CD4-positive, alpha-beta T cell treated with Interferon gamma for 1 hour (primary cell): ENCODE measurements at regions not wholly inside any gene's neighbourhood (a gene's known extent, or its start where the extent isn't known, plus 50 kb on each side); places are given as distances from the start of the nearest gene placed in this dataset.
"Not testable (repeated sequence)": the region's sequence is repeated elsewhere in the genome, so short reads cannot be mapped to it uniquely, and the experiment has no call there.

Source experiments
- DNase-seq: peaks from one replicate; pipeline ENCODE4 v3.0.0-alpha.2; 2020

GRCh38 chr22:47420211-47420610 is 657.8 kb downstream of the TBC1D22A start:
- no peak for DNase-seq

DNA sequence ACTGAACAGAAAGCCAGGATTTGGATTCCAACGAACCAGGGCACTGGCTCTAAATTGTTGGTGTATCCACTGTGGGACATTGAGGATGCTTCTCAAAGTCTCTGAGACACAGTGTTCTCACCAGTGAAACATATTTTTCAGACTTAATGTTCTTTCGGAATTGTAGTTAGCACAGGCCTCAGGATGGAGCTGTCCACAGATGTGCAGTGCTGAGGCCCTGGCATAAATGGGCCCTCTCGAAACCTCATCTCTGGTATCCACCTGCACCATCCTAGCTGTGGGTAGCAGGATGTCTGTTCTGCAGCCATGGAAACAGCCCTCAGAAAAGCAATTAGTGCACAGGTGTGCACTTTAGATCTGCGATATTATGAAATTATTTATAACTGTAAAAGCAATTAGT is 656.8 kb downstream of the TBC1D22A start:
- DNase-seq: no peak

- DNase-seq: no peak
Observed at GRCh38 chr22:47417699-47418098, 655.2 kb downstream of the TBC1D22A start.

DNA sequence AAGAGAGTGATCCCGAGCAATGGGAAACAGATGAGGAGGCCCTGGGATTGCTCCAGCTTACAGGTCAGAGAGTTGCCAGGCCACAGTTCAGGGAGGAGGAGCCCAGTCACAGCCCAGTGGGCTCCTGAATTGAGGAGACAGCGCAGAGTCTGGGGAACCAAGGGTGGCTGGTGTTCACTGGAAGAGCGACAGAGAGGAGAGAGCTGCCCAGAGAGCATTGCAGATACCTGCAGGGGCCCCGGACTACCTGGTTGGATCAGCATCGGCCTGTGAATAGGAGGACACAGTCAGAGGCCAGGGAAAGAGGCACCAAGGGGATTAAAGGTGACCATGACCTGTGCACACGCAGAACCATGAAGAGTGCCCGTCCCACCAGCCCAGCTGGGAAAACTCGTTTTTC is 648.6 kb downstream of the TBC1D22A start:
- DNase-seq: no peak

DNA sequence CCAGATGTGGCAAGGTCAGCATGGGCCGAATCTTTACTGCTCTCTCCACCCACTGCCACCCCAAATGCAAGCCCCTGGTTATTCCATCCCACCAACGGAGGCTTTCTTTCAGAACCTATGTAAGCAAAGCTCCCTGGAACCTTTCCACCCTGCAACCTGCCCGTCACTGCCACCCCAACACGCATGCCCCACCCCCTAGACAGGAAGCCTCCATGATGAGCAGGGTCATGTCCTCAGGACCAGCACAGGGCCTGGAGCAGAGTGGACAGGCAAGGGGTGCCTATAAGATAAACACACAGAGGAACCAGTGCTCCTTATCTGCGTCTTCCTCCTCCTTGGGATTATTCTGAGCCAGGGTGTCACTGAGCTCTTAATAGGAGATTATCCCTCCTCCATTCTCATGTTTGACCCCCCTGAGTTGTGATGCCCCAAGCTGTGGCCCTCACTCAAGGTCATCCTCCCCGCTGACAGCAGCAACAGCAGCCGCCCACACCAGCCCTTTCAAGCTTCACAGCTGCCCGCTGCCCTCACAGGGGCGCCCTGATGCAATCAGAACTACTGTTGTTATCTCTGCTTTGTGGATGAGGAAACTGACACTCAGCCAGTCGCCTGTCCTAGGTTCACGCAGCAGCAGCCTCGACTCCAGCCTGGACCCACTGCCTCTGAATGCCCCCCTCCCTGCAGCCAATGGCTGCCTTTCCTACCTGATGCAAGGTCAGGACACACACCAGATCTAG is 647.3 kb downstream of the TBC1D22A start:
- DNase-seq: no peak

DNA sequence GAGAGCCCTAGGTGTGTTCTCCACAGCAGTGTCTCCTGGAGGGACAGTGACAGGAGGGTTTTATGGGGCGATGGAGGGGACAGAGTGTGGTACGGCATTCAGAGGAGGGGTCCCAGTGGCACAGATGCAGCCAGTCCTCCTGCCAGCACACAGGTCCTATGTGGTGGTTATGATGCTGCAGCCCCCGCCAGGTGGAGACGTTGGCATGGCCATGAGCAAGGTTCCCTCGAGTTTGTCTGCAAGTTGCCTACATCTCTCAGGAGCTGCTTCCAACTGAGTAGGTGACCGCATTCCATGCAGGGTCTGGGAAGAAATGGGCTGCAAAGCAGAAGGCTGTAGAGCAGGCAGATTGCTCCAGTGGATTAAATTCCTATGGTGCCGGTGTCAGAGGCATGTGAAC is 646.0 kb downstream of the TBC1D22A start:
- no peak for DNase-seq

DNA sequence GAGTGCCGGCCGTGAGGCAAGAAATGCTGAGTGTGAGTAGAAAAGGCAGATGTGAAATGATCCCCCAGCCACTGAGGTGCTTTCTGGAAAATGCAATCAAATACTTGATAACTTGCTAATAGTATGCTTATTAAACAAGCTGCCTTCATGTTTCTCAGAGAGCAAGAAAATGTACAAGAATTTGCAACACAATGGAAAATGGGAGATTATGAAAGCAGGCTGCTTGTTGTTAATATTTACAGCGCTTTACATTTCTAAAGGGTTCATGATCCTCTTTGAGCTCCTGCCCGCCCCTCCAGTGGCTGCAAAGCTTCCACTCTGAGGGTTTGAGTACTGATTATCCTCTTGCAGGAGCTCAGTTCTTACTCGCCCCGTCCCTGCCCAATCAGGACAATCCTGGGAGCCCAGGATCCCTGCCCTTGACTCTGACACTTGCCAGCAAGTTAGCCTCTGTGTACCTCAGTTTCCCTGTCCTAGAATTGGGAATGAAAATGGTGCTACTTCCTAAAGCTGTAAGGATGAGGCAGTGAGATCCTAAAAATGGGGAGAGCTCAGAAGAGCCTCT is 645.1 kb downstream of the TBC1D22A start:
- no peak for DNase-seq

DNA sequence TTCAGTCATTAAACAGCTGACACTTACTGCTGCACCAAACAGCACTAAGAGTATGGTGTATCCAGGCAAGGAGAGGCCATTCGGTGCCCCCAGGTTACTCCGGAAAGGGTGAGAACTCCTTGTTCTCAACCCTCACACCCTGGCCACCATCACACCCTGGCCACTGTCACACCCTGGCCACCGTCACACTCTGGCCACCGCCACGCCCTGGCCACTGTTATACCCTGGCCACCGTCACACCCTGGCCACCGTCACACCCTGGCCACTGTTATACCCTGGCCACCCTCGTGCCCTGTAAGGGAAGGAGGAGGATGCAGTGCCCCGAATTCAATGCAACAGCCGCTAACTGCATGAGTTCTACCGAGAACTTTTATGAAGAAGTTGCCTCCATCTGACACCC is 644.4 kb downstream of the TBC1D22A start:
- no peak for DNase-seq

DNA sequence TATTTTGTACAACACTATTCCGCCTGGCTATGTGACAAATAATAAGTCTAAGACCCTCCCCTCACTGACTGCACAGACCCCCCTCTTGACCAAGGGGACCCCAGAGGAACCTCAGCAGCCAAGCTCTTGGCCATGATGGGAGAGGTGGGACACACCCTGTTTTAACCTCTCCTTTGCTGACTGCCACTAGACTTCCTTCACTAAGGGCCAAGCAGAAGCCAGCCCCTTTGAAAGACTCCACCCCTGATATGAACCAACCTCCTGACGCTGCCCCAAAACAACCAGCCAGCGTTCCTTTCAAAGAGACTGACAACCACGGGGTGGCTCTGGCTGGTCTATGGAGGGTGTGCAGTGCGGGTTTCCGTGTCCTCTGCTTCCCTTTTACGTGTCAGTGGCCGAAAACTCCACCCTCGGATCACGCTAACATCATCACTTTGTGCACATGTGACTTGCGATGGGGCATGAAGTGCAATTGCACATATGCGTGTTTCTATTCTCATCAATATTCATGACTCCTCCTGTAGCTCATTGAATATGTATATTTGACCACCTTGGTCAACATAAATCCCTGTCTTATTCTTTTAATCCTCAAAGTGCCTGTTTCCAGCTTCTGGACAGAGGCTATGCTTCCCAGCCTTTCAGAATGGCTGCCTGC is 643.9 kb downstream of the TBC1D22A start:
- no peak for DNase-seq

GRCh38 chr22:47405222-47405621 is 642.8 kb downstream of the TBC1D22A start:
- not testable (repeated sequence) for DNase-seq

DNA sequence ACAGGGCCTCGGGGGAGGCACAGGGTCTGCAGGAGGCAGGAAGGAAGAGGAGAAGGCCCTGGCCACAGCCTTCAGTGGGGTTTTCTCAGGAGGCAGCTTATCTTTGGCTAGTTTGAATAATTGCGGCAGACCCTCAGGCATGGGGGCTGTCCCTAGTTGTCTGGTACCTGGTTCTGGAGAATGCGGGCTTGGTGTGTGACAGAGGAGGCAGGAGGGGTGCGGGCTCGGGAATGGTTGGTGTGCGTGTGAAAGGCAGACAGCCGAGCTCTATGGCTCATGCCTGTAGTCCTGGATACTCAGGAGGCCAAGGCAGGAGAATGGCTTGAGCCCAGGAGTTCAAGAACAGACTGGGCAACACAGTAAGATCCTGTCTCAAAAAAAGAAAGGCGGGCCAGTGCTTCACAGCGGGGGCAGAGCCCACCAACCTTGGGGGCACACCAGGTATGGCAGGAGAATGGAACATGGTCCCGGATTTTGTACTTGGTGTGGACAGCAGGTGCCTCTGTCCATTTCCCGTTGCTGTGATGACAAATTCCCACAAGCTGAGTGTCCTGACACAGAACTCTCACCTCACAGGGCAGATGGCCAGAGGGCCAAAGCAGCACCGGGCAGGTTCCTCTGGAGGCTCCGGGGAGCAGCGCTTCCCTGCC is 640.6 kb downstream of the TBC1D22A start:
- DNase-seq: no peak

GRCh38 chr22:47401976-47402770 is 639.7 kb downstream of the TBC1D22A start:
- DNase-seq: no peak

GRCh38 chr22:47401592-47401898 is 639.1 kb downstream of the TBC1D22A start:
- no peak for DNase-seq

GRCh38 chr22:47400701-47401591 is 638.5 kb downstream of the TBC1D22A start:
- no peak for DNase-seq

DNA sequence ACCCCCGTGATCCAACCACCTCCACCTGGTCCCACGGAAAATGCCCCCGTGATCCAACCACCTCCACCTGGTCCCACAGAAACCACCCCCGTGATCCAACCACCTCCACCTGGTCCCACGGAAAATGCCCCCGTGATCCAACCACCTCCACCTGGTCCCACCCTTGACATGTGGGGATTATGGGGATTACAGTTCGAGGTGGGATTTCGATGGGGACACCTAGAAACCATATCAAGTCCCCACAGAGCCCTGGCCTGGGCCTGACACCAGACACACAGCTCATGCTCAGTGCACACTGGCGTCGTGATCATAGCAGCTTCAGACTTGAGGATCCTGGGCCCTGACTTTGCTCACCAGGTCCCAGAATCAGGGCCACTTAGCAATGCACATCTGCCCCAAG is 637.7 kb downstream of the TBC1D22A start:
- not testable (repeated sequence) for DNase-seq

DNA sequence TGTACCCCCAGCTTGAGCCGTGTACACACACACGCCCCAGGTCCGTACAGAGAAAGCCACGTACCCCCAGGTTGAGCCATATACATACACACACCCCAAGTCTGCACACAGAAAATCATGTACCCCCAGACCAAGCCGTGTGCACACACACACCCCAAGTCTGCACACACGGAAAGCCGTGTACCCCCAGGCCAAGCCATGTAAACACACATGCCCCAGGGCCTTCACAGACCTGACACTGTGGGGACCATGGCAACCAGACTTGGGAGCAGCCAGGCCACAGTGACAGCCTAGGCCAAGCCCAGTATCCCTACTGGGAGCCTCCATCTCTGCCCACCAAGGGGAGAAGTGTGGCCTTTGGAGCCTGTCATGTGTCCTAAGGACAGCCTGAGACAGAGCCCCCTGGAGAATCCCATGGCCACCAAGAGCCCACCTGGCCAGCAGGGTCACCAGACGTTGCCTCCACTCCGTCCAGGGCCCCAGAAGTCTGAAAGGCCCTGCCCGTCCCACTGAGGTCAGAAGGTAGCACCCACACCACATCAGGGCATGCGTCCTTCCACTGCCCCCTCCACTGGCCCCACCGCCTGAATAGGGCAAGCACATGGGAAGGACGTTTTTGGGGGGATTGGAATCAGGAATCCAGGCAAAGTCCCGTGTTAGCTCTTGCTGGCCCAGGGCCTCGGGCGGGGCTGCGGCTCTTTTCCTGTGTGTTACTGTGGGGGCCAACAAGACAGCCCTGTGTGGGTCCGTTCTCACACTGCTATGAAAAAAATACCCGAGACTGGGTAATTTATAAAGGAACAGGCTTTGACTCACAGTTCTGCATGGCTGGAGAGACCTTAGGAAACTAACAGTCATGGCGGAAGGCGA is 636.7 kb downstream of the TBC1D22A start:
- no peak for DNase-seq

- DNase-seq: no peak
Observed at GRCh38 chr22:47398491-47398890, 636.0 kb downstream of the TBC1D22A start.

DNA sequence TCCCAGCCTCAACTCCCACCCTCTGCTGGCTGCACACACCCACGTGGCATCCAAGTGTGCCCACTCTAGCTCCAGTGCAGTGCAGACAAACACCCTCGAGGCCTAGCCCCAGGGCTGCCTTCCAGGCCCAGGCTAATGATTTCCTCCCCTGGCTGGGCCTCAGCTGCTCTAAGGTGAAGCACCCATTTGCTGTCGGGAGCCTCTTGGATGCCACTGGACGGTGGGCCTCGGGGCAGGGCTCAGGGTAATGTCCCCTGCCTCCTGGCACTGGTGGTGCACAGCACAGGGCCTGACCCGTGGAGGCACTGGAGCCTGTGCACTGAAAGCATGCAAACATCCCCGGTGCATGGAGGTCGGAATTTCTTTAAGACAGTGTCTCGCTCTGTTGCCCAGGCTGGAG is 635.2 kb downstream of the TBC1D22A start:
- no peak for DNase-seq

DNA sequence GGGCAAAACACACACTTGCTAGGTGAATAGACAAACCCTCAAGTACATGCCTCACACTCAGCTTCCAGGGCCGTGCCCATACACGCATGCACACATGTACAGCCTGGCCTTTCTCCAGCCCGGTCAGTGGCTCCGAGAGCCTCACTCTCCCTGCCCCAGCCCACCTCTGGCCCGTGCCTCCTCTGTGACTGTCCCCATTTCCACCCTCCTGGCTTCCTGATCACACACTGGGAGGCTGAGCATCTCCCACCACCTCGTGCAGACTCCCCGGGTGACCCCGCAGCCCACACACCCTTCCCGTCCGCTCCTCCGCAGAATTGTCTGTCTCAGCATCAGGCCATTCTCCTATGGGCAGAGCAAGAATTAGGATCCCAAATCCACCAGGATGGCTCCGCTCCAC is 634.1 kb downstream of the TBC1D22A start:
- DNase-seq: no peak

- no peak for DNase-seq
Observed at GRCh38 chr22:47396105-47396504, 633.7 kb downstream of the TBC1D22A start.

- no peak for DNase-seq
Observed at GRCh38 chr22:47395481-47395880, 633.0 kb downstream of the TBC1D22A start.
